SK-N-DZ (cell line): ENCODE measurements at regions not wholly inside any gene's neighbourhood (a gene's known extent, or its start where the extent isn't known, plus 50 kb on each side); places are given as distances from the start of the nearest gene placed in this dataset.

Experiments used
- DNase-seq: peaks from one replicate; pipeline ENCODE4 v3.0.0-alpha.2; 2015; ENCODE audit warnings: low spot score

- no peak for DNase-seq
Measured at GRCh38 chr6:6781873-6782227, 193.3 kb downstream of the LY86 start.

DNA sequence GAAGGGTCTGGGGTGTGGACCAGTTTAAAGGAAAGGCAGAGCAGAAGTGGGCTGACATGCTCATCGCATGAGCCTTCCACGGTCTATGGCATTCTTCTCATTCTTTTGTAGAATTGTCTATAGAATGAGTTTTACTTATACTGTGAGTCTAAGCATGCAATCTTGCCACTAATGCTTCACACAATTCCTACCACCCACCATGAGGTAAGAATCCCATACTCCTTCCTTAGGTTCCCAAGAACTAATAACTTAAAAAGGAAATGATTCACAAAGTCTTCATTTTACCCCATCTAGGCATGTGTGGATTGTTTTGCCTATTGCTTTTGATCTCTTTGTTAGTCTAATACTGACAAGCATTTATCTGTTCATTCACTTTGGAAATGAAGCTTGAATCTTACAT lies 195.2 kb downstream of the LY86 start:
- no peak for DNase-seq

GRCh38 chr6:6784514-6785162 lies 196.1 kb downstream of the LY86 start:
- no peak for DNase-seq

DNA sequence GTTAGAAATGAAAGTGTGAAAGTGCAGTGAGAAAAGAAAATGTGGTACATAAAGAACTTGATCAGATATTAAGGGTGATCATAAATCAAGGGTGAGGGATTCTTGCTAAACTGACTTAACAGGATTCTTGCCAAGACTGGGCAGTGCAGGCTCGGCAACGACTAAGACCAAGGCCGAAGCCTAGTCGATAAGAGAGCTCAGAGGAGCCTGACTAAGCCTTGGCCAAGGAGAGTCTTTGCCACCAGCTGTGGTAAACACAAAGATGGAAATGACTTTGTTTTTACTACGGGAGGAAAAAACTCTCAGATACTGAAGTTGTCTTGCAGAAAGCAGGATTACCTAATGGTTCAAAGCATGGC lies 196.6 kb downstream of the LY86 start:
- no peak for DNase-seq

GRCh38 chr6:6788394-6789032 lies 200.0 kb downstream of the LY86 start:
- DNase-seq = no peak

- no peak for DNase-seq
Measured at GRCh38 chr6:6790393-6790792, 201.9 kb downstream of the LY86 start.

DNA sequence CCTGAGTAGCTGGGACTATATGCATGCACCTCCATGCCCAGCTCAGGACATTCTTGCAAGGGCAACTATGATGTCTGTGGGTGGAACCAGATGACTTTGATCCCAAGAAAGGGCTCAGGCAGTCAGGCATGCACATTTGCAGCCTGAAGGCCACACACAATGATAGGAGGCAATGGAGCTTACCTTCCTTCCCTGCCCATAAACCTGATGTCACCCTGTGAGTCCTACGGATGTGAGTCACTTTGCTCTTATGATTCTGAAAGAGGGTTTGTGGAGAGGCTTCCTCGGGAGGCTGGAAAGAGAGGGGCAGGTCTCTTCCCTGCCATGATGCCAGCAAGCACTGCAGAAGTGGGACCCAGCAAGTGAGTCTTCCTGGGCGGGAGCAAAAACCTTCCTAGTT lies 202.4 kb downstream of the LY86 start:
- no peak for DNase-seq

DNA sequence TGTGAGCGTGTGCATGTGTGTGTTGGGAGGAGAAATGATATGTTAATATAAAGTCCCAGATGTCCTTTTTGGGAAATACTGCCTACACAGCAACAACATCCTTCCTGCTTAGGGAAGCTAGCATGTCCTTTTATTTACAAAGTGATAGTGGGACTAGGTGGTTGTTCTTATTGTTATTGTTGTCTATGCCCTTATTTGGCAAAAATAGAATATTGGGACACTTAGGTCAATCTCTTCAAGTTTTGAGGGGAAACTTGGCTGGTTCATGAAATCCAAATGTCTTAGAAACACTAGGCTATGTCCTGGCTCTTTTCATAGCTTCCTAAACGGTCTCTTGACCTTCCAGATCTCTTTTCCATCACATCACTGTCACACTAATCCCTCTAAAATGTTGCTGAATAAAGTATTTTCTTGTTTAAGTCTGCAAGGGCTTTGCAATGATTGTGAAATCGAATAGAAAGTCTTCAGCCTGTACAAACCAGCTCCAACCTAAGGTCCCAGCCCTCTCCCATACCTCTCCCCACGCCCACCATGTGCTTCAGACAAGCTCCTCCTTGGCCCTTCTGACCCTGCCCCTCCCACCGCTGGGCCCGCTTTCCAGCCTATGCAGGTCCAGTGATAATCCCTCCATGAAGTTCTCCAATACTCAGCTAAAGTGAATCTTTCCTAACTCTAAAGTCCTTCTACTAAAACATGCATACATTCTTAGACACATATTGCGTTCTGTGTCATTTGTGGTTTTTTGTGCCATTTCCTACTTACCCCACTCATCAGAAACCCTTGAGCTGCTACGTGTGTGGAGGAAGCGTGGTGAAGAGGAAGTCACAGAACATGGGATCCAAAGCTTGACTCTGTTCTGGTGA lies 205.1 kb downstream of the LY86 start:
- DNase-seq = no peak

- no peak for DNase-seq
Measured at GRCh38 chr6:6795393-6795792, 206.9 kb downstream of the LY86 start.

GRCh38 chr6:6796818-6797217 lies 208.3 kb downstream of the LY86 start:
- DNase-seq = no peak

GRCh38 chr6:6798448-6798860 lies 209.9 kb downstream of the LY86 start:
- no peak for DNase-seq

- no peak for DNase-seq
Measured at GRCh38 chr6:6801005-6801335, 212.4 kb downstream of the LY86 start.

- no peak for DNase-seq
Measured at GRCh38 chr6:6801635-6802218, 213.2 kb downstream of the LY86 start.

DNA sequence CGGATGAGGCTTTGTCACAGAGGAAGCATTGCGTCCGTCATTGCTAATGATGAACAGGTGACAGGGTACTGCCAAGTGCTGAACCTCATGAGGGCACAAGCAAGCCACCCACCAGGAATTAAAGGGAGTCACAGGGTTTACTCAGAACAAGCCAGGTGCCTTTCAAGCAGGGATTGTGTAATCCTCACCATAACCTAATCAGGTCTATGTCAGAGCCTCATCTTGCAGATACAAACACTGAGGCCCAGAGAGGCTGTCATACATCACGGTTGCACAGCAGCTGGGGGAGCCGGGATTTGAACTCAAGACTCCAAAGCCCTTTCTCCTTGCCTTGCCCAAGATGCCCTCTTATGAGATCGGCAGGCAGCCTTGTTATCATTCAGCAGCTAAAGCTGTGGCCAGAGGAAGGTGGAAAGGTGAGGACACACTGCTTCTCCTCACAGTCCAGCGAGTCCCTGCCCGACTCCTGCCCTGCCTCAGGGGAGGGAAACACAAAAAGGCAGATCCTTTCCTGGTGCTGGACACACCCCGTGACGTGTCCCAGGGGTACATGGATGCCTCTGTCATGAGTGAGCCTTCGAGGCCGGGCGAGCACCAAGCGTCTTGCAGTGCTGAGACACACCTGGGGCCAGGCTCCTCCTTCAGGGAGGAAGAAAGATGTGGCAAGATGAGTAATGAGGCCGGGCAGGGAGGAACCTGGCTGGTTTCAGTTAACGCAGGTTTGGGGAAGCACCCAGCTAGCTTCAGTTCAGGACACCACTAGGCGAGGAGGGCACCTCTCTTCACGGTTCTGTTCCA lies 214.9 kb downstream of the LY86 start:
- DNase-seq = no peak

GRCh38 chr6:6804843-6805615 lies 216.5 kb downstream of the LY86 start:
- DNase-seq = no peak

DNA sequence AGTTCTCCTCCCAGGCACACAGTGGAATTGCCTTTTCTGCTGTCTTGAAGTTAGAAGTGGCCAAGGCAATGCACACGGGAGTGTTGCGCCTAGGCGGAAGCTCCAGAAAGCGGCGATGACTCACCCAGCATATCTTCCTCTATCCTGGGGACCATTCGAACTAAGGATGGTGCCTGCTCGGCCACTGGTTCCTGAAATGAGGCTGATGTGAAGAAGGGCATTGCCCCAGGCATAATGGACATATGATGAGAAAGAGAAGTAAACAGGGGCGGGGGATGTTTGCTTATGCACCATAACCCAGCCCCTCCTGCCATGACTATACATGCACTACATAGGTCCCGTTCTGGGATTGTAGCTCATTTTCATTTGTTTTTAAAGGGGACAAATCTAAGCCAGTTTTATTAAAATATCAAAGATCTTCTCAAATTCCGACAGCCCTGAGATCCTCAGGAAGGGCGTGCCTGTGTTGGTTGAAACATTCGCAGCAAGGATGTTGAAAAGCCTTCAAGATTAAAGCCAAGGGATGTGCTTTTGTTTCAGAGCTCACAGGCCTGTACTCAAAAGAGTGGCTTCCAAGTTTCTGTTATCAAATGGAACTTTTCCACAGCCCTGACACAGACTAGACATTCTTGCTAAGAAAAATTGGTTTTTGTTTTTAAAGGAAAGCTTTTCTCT lies 218.5 kb downstream of the LY86 start:
- no peak for DNase-seq

GRCh38 chr6:6808343-6808742 lies 219.8 kb downstream of the LY86 start:
- no peak for DNase-seq

DNA sequence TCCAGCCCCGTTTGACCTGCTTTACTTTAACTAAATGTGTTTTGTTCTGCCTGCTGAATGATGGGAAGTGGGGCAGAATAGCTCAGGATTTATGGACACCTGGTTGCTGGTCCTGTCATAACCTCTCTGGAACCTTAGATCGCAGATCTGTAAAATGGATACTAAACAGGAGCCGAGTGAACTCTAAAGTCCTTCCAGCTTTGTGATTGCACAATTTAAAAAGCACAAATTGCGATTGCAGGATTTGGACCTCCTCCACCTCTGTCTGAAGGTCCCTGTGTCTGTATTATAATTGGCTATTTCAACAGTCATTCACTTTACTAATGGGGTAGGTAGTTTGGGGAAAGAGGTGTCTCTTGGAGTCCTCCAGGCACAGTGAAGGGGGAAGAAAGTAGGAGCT lies 220.4 kb downstream of the LY86 start:
- no peak for DNase-seq

GRCh38 chr6:6810727-6811126 lies 222.2 kb downstream of the LY86 start:
- no peak for DNase-seq
